Activated T-cell treated with anti-CD3 and anti-CD28 coated beads for 48 hours (primary cell): ENCODE measurements at regions not wholly inside any gene's neighbourhood (a gene's known extent, or its start where the extent isn't known, plus 50 kb on each side); places are given as distances from the start of the nearest gene placed in this dataset.
"Not testable (repeated sequence)": the region's sequence is repeated elsewhere in the genome, so short reads cannot be mapped to it uniquely, and the experiment has no call there.

ENCODE experiments used
- DNase-seq: peaks from one replicate; pipeline ENCODE4 v3.0.0-alpha.2; 2020; ENCODE audit warnings: low read depth

GRCh38 chr4:130074096-130074495, 978.1 kb downstream of the C4orf33 start:
- no peak for DNase-seq

- no peak for DNase-seq
Measured at GRCh38 chr4:130077275-130077674, 981.3 kb downstream of the C4orf33 start.

GRCh38 chr4:130079027-130079426, 983.1 kb downstream of the C4orf33 start:
- not testable (repeated sequence) for DNase-seq

- DNase-seq = no peak
Measured at GRCh38 chr4:130080872-130081451, 985.0 kb downstream of the C4orf33 start.

GRCh38 chr4:130090427-130090826, 994.5 kb downstream of the C4orf33 start:
- no peak for DNase-seq

- DNase-seq = no peak
Measured at GRCh38 chr4:130092187-130093015, 996.4 kb downstream of the C4orf33 start.

GRCh38 chr4:130099105-130099504, 1003.2 kb downstream of the C4orf33 start:
- no peak for DNase-seq

- DNase-seq = no peak
Measured at GRCh38 chr4:130110189-130110588, 1014.2 kb downstream of the C4orf33 start.

GRCh38 chr4:130110770-130111169, 1014.8 kb downstream of the C4orf33 start:
- DNase-seq = no peak

GRCh38 chr4:130124066-130124465, 1028.1 kb downstream of the C4orf33 start:
- no peak for DNase-seq

GRCh38 chr4:130125467-130125866, 1029.5 kb downstream of the C4orf33 start:
- DNase-seq = no peak

GRCh38 chr4:130127297-130127696, 1031.3 kb downstream of the C4orf33 start:
- no peak for DNase-seq

GRCh38 chr4:130131536-130131935, 1035.6 kb downstream of the C4orf33 start:
- DNase-seq = no peak

GRCh38 chr4:130141651-130142050, 1045.7 kb downstream of the C4orf33 start:
- DNase-seq = no peak

- no peak for DNase-seq
Measured at GRCh38 chr4:130143656-130144055, 1047.7 kb downstream of the C4orf33 start.

- DNase-seq = no peak
Measured at GRCh38 chr4:130146773-130147172, 1050.8 kb downstream of the C4orf33 start.

GRCh38 chr4:130147641-130148040, 1051.7 kb downstream of the C4orf33 start:
- DNase-seq = no peak

GRCh38 chr4:130154901-130155300, 1058.9 kb downstream of the C4orf33 start:
- no peak for DNase-seq

- DNase-seq = no peak
Measured at GRCh38 chr4:130163701-130164100, 1067.7 kb downstream of the C4orf33 start.

GRCh38 chr4:130165381-130165780, 1069.4 kb downstream of the C4orf33 start:
- no peak for DNase-seq

- DNase-seq = no peak
Measured at GRCh38 chr4:130172156-130172555, 1076.2 kb downstream of the C4orf33 start.

GRCh38 chr4:130178106-130178505, 1082.2 kb downstream of the C4orf33 start:
- DNase-seq = no peak

GRCh38 chr4:130183096-130183495, 1087.1 kb downstream of the C4orf33 start:
- no peak for DNase-seq

- no peak for DNase-seq
Measured at GRCh38 chr4:130183766-130184165, 1087.8 kb downstream of the C4orf33 start.
